Loucy (cell line): ENCODE measurements at regions not wholly inside any gene's neighbourhood (a gene's known extent, or its start where the extent isn't known, plus 50 kb on each side); places are given as distances from the start of the nearest gene placed in this dataset.

ENCODE experiments used
- H2AFZ ChIP-seq: fragments of 200-600 bp; sonication (generic); 2 replicates; pipeline ENCODE4 v1.6.0; 2016; ENCODE audit warnings: antibody characterized with exemption, mild to moderate bottlenecking, low read length, moderate library complexity
- H3F3A ChIP-seq: fragments of 200-600 bp; 2 replicates; pipeline ENCODE4 v1.6.0; 2016; ENCODE audit warnings: antibody characterized with exemption, low read depth, mild to moderate bottlenecking
- H3K27me3 ChIP-seq: fragments of 200-600 bp; sonication (generic); 2 replicates; pipeline ENCODE4 v1.6.1; 2014; ENCODE audit warnings: low read length, mild to moderate bottlenecking; ENCODE audit not compliant: insufficient read depth, poor library complexity, severe bottlenecking
- H3K36me3 ChIP-seq: fragments of 200-600 bp; sonication (generic); 2 replicates; pipeline ENCODE4 v1.6.1; 2016; ENCODE audit warnings: low read length; ENCODE audit not compliant: insufficient read depth
- H3K4me1 ChIP-seq: fragments of 200-600 bp; sonication (generic); 2 replicates; pipeline ENCODE4 v1.5.1; 2014; ENCODE audit warnings: low read length, mild to moderate bottlenecking; ENCODE audit not compliant: insufficient read depth, poor library complexity, severe bottlenecking
- H3K4me2 ChIP-seq: fragments of 200-600 bp; sonication (generic); 2 replicates; pipeline ENCODE4 v1.6.0; 2014; ENCODE audit warnings: antibody characterized with exemption, low read length, low read depth, mild to moderate bottlenecking; ENCODE audit not compliant: poor library complexity, severe bottlenecking
- H3K4me3 ChIP-seq: fragments of 200-600 bp; sonication (generic); 2 replicates; pipeline ENCODE4 v1.5.1; 2014; ENCODE audit warnings: low read length, mild to moderate bottlenecking, mixed read lengths; ENCODE audit not compliant: poor library complexity, severe bottlenecking
- H3K79me2 ChIP-seq: fragments of 200-600 bp; sonication (generic); 2 replicates; pipeline ENCODE4 v1.6.1; 2014; ENCODE audit warnings: low read length; ENCODE audit not compliant: insufficient read depth
- H3K9ac ChIP-seq: fragments of 200-600 bp; sonication (generic); 2 replicates; pipeline ENCODE4 v1.6.0; 2014; ENCODE audit warnings: mild to moderate bottlenecking, low read depth, low read length, moderate library complexity; ENCODE audit not compliant: poor library complexity, severe bottlenecking
- H3K9me2 ChIP-seq: fragments of 200-600 bp; sonication (generic); replicated peaks from 2 replicates; pipeline ENCODE4 v1.6.1; 2016; ENCODE audit warnings: low read depth, low read length, mixed read lengths
- H3K9me3 ChIP-seq: fragments of 200-600 bp; sonication (generic); 2 replicates; pipeline ENCODE4 v1.6.1; 2014; ENCODE audit warnings: mild to moderate bottlenecking, antibody characterized with exemption, low read length, low read depth; ENCODE audit not compliant: insufficient read depth
- H4K20me1 ChIP-seq: fragments of 200-600 bp; sonication (generic); 2 replicates; pipeline ENCODE4 v1.6.0; 2014; ENCODE audit warnings: antibody characterized with exemption, low read length, mild to moderate bottlenecking; ENCODE audit not compliant: insufficient read depth, poor library complexity, severe bottlenecking
- EZH2phosphoT487 ChIP-seq: fragments of 200-600 bp; IDR thresholded peaks from 2 replicates; pipeline ENCODE4 v1.6.1; 2018; ENCODE audit warnings: antibody characterized with exemption, mild to moderate bottlenecking, moderate library complexity, borderline replicate concordance
- TF ChIP-seq, protein P1 (sequence below): fragments of 200-600 bp; sonication (generic); conservative IDR thresholded peaks from 2 replicates; pipeline ENCODE4 v1.5.1; 2014; ENCODE audit warnings: mild to moderate bottlenecking, antibody characterized with exemption, low read length

DNA sequence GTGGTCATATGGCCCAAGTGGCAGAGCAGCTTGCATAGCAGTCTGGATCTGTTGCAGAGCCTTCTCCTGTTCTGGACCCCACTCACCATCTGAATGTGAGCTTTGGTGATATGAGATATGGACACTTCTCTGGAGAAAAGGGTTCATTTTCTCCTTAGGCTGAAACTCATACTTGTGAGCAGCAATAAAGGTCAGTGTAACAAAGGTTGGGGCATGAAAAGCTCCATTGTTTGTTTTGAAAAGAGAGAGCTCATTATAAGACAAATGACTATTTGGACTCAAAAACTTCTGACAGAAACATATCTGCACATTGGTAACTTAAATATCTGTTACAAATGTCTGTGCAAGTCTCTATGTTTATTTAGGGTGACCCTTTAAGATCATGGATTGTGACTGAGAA is 517.3 kb downstream of the MFSD1 start:
- Histone ChIP-seq H2AFZ (no peak overlapping the region), H3K9ac (no peak overlapping the region), H3K4me2 (no peak overlapping the region), H3K9me2 (no peaks in the 10 kb centered on the region), H3K36me3 (no peaks in the 10 kb centered on the region), H3K9me3 (no peaks in the 10 kb centered on the region), H3F3A (no peaks in the 10 kb centered on the region), H3K27me3 (no peaks in the 10 kb centered on the region), H3K79me2 (no peaks in the 10 kb centered on the region), H4K20me1 (no peaks in the 10 kb centered on the region), H3K4me1 (no peaks in the 10 kb centered on the region), H3K4me3 (no peak overlapping the region)
- TF ChIP-seq, protein P1, sequence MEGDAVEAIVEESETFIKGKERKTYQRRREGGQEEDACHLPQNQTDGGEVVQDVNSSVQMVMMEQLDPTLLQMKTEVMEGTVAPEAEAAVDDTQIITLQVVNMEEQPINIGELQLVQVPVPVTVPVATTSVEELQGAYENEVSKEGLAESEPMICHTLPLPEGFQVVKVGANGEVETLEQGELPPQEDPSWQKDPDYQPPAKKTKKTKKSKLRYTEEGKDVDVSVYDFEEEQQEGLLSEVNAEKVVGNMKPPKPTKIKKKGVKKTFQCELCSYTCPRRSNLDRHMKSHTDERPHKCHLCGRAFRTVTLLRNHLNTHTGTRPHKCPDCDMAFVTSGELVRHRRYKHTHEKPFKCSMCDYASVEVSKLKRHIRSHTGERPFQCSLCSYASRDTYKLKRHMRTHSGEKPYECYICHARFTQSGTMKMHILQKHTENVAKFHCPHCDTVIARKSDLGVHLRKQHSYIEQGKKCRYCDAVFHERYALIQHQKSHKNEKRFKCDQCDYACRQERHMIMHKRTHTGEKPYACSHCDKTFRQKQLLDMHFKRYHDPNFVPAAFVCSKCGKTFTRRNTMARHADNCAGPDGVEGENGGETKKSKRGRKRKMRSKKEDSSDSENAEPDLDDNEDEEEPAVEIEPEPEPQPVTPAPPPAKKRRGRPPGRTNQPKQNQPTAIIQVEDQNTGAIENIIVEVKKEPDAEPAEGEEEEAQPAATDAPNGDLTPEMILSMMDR, result no peak
- no peak for TF ChIP-seq EZH2phosphoT487

DNA sequence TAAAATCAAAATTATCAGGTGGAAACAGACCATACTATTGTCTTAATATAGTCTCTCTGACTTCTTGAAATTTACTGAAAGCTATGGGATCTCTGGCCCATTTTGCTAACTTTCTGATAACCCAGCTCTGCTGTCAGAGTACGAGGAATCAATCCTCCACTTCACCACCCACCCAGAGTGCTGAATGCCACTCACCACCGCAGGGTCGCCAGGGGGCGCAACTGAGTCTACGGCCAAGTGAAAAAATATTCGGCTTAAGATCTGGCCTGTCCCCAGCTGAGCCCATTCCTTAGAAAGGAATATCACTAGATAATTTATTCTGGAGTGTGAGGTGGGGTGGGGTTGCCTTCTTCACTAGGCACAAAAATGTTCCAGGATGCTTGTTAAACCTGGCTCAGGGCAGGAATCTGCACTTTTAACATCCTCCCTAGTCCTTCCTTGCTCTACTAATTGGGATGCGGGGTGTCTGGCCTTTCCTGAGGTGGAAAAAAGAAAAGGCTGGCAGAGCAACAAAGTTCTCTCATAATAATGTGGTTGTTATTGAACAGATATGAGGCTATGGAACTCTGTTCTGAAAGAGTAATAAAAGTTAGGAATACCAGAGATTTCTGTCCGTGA is 520.6 kb downstream of the MFSD1 start:
- H3K27me3 ChIP-seq, result no peaks in the 10 kb centered on the region
- no peak overlapping the region for H2AFZ ChIP-seq
- no peaks in the 10 kb centered on the region for H3K4me1 ChIP-seq
- H3K36me3 ChIP-seq, result no peaks in the 10 kb centered on the region
- H3K9me2 ChIP-seq, result no peaks in the 10 kb centered on the region
- H3K9ac ChIP-seq, result no peak overlapping the region
- no peaks in the 10 kb centered on the region for H3K9me3 ChIP-seq
- H3F3A ChIP-seq, result no peaks in the 10 kb centered on the region
- no peak overlapping the region for H3K4me3 ChIP-seq
- TF ChIP-seq, protein P1, result peak; percentile 64
- TF ChIP-seq EZH2phosphoT487, result no peak
- H4K20me1 ChIP-seq, result no peaks in the 10 kb centered on the region
- H3K4me2 ChIP-seq, result no peak overlapping the region
- no peaks in the 10 kb centered on the region for H3K79me2 ChIP-seq

DNA sequence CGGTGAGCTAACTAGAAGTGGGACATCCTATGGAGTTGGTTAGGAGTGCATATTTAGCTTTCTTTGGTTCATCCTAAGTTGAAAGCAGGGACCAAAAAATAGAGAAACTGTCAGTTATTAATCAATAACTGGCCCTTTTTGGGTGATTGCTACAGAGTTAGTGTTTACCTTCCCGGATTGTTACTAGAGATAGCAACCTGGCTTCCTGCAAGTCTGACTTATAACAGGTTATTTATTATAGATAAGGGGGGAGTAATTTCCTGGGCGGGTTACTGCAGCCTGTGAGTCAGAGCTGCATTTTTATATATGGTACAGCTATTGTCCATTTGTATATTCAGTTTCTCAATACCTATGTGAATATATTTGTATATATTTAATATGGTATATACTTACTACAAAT is 522.0 kb downstream of the MFSD1 start:
- H3K9ac ChIP-seq, result no peak overlapping the region
- no peaks in the 10 kb centered on the region for H3K79me2 ChIP-seq
- no peaks in the 10 kb centered on the region for H3K4me1 ChIP-seq
- no peak overlapping the region for H3K4me3 ChIP-seq
- no peaks in the 10 kb centered on the region for H3K36me3 ChIP-seq
- H4K20me1 ChIP-seq, result no peaks in the 10 kb centered on the region
- TF ChIP-seq, protein P1, result no peak
- no peaks in the 10 kb centered on the region for H3K9me2 ChIP-seq
- H3K27me3 ChIP-seq, result no peaks in the 10 kb centered on the region
- H3K9me3 ChIP-seq, result no peaks in the 10 kb centered on the region
- H3K4me2 ChIP-seq, result no peak overlapping the region
- H3F3A ChIP-seq, result no peaks in the 10 kb centered on the region
- no peak overlapping the region for H2AFZ ChIP-seq
